ENCODE measurements at regions not wholly inside any gene's neighbourhood (a gene's known extent, or its start where the extent isn't known, plus 50 kb on each side); places are given as distances from the start of the nearest gene placed in this dataset.
"Not testable (repeated sequence)": the region's sequence is repeated elsewhere in the genome, so short reads cannot be mapped to it uniquely, and the experiment has no call there.

GRCh38 chr14:89549381-89550125 is 132.5 kb upstream of the FOXN3 start:
- H3K36me3 ChIP-seq, result no peaks in the 10 kb centered on the region
- H3K27me3 ChIP-seq, result no peaks in the 10 kb centered on the region
- no peaks in the 10 kb centered on the region for H3K9me3 ChIP-seq
- TF ChIP-seq CTCF (IDR thresholded peaks at IDR 0.05), result no peak
- no peak overlapping the region for H3K4me3 ChIP-seq (ENCODE audit: low read depth in 1 of 2, low read length in 1 of 2)
- H3K4me1 ChIP-seq (ENCODE audit: control insufficient read depth in 1 of 2, insufficient read depth in 1 of 2, low read depth in 1 of 2, low read length in 1 of 2), result no peaks in the 10 kb centered on the region
- H3K27ac ChIP-seq, result no peak overlapping the region

DNA sequence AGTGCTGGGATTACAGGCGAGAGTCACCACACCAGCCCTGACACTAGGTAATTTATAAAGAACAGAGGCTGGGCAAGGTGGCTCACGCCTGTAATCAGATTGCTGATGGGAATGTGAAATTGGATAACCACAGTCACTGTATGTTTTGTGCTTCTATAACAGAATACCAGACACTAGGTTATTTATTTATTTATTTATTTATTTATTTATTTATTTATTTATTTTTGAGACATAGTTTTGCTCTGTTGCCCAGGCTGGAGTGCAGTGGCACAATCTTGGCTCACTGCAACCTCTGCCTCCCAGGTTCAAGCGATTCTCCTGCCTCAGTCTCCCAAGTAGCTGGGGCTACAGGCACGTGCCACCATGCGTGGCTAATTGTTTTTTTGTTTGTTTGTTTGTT is 130.0 kb upstream of the FOXN3 start:
- H3K36me3 ChIP-seq; H3K27ac ChIP-seq; H3K9me3 ChIP-seq; H3K4me1 ChIP-seq (ENCODE audit: control insufficient read depth in 1 of 2, insufficient read depth in 1 of 2, low read depth in 1 of 2, low read length in 1 of 2); H3K4me3 ChIP-seq (ENCODE audit: low read depth in 1 of 2, low read length in 1 of 2); H3K27me3 ChIP-seq: not testable (repeated sequence)

- Histone ChIP-seq H3K9me3 (no peaks in the 10 kb centered on the region), H3K27ac (no peak overlapping the region), H3K27me3 (no peaks in the 10 kb centered on the region), H3K4me1 (ENCODE audit: control insufficient read depth in 1 of 2, insufficient read depth in 1 of 2, low read depth in 1 of 2, low read length in 1 of 2) (no peaks in the 10 kb centered on the region), H3K36me3 (no peaks in the 10 kb centered on the region), H3K4me3 (ENCODE audit: low read depth in 1 of 2, low read length in 1 of 2) (no peak overlapping the region)
- no peak for TF ChIP-seq CTCF (IDR thresholded peaks at IDR 0.05)
These were observed 127.7 kb upstream of the FOXN3 start for GRCh38 chr14:89544636-89545301.

GRCh38 chr14:89543425-89543790 is 126.4 kb upstream of the FOXN3 start:
- Histone ChIP-seq H3K36me3 (no peaks in the 10 kb centered on the region), H3K9me3 (no peaks in the 10 kb centered on the region), H3K4me3 (ENCODE audit: low read depth in 1 of 2, low read length in 1 of 2) (no peak overlapping the region), H3K27me3 (no peaks in the 10 kb centered on the region), H3K27ac (no peak overlapping the region), H3K4me1 (ENCODE audit: control insufficient read depth in 1 of 2, insufficient read depth in 1 of 2, low read depth in 1 of 2, low read length in 1 of 2) (no peaks in the 10 kb centered on the region)
- TF ChIP-seq CTCF (IDR thresholded peaks at IDR 0.05), result no peak

DNA sequence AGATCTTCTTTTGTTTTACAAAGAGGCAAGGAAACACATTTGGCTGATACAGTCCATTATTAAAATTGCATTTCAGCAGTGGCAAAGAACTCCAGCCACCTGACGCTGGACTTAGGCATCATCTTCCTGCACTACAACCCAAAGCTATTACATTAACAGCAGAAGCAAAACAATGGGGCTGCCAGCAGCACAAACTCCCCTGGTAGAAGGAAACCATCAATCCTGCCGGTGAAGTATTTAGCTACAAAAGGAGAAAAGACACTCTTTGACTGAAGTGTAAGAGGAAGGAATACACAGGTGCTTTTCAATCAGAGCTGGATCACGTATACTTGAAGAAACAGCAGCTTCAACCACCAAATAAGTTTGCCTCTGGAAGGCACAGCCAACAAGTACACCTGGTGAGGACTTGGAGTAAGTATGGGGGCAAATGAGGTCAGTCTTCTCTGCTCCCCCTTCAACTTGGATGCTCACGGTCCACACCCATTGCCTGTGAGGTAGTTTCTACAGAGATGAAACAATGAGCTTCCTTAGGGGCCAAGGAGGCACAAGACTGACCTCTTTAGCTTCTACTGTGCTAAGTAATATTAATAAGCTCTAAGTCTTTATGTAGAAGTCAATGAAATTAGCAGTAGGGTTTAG is 125.9 kb upstream of the FOXN3 start:
- Histone ChIP-seq H3K27ac (no peak overlapping the region), H3K27me3 (no peaks in the 10 kb centered on the region), H3K9me3 (no peaks in the 10 kb centered on the region), H3K4me1 (ENCODE audit: control insufficient read depth in 1 of 2, insufficient read depth in 1 of 2, low read depth in 1 of 2, low read length in 1 of 2) (no peaks in the 10 kb centered on the region), H3K36me3 (no peaks in the 10 kb centered on the region), H3K4me3 (ENCODE audit: low read depth in 1 of 2, low read length in 1 of 2) (no peak overlapping the region)
- no peak for TF ChIP-seq CTCF (IDR thresholded peaks at IDR 0.05)

Measured in neutrophil (primary cell).